Neural progenitor cell (in vitro differentiated cells): ENCODE measurements at regions not wholly inside any gene's neighbourhood (a gene's known extent, or its start where the extent isn't known, plus 50 kb on each side); places are given as distances from the start of the nearest gene placed in this dataset.

Experiments
- CTCF ChIP-seq: fragments of 200-600 bp; sonication (generic); IDR thresholded peaks from 2 replicates; pipeline ENCODE4 v1.5.1; 2017; ENCODE audit warnings: antibody characterized with exemption, mild to moderate bottlenecking
- EZH2phosphoT487 ChIP-seq: fragments of 200-600 bp; sonication (generic); IDR thresholded peaks from 2 replicates; pipeline ENCODE4 v1.6.1; 2017; ENCODE audit warnings: antibody characterized with exemption

GRCh38 chr4:107562316-107562715 lies 157.7 kb downstream of the PAPSS1 start:
- TF ChIP-seq CTCF (no peak), EZH2phosphoT487 (no peak)
